HG03280 (cell line): ENCODE measurements at regions not wholly inside any gene's neighbourhood (a gene's known extent, or its start where the extent isn't known, plus 50 kb on each side); places are given as distances from the start of the nearest gene placed in this dataset.
"Not testable (repeated sequence)": the region's sequence is repeated elsewhere in the genome, so short reads cannot be mapped to it uniquely, and the experiment has no call there.

Experiments
- ATAC-seq: cut with Tn5 transposase; IDR thresholded peaks from one replicate; pipeline ENCODE4 v1.9.1; 2021; ENCODE audit warnings: mild to moderate bottlenecking, moderate library complexity; ENCODE audit not compliant: unreplicated experiment

DNA sequence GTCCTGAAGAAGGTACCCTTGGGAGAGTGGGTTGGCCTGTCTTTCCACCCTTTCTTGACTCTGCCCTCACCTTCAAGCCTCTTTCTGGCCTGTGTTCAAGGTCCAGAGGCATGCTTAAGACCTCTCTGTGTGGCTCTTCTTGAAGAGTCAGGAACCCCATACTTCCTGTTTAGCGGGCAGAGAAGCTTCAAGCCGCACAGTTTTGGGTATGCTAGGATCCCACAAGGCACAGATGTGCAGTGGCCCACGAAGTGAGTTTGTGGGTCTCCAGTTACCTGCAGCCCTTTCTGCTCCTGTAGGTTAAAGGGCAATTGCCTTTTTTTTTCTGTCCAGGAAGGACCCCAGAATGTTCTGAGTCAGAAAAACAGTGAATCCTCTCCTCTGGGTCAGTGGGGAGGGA is 87.4 kb upstream of the FCGR1A start:
- not testable (repeated sequence) for ATAC-seq

DNA sequence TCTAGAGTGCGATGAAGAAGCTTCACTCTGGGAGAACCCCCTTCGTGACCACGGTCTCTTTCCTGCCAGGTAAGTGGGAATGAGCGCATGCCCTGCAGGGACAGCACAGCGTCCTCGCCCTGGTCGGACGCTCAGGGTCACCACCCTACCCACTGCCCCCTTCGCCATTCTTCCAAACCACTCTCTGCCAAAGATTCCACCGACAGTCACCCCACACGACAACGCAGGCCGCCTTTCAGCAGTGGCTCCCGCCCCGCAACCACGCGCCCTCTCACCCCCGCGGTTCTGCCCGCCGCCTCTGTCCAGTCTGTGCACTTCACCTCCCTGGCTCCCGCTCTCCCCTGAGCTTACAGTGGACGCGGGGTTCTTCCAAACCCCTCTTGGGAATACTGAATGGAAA is 82.3 kb upstream of the FCGR1A start:
- not testable (repeated sequence) for ATAC-seq

DNA sequence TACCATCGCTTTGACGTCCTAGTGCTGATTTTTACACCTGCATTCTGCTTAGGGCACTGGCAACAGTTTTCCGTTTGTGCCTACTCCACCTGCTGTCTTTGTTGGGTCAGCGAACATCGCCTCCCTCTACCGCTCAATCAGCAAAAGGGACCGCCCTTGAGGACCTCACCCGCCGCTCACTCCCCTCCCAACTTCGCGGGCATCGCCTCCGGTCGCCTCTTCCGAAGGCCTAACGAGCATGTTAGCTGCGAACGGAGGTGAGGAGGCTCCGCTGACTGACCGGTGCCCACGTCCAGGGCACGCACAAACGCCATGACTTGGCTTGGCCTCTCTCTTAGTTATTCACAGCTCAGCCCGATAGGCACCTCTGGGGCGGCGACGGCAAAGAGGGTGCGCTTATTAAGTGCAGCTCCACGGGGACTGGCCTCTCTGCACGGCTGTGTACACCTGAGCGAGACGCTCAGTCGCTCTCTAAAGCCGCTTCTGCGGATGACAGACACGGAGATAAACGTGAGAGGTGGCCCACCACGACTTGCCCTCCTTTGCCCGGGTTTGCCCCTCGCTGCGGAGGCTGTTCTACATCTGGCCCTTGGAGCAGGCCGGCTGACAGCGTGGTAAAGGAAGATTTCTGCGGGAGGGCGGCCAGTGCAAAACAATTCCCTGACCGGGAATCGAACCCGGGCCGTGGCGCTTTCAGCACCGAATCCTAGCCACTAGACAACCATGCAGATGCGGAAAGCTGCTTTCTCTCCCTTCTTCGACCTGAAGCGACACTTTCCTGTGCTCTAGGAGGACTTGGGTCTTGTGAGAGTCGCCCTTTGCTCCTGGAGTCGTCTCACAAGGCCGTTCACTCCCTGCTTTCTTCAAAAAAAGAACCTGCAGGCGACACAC is 81.6 kb upstream of the FCGR1A start:
- ATAC-seq = not testable (repeated sequence)

- peak; percentile 57 for ATAC-seq
Measured at GRCh38 chr1:149708192-149708853, 74.2 kb upstream of the FCGR1A start.

GRCh38 chr1:149711651-149712050 is 70.8 kb upstream of the FCGR1A start:
- ATAC-seq = not testable (repeated sequence)

- ATAC-seq = not testable (repeated sequence)
Measured at GRCh38 chr1:149712154-149712927, 70.2 kb upstream of the FCGR1A start.

GRCh38 chr1:149713513-149713912 is 69.0 kb upstream of the FCGR1A start:
- not testable (repeated sequence) for ATAC-seq

- not testable (repeated sequence) for ATAC-seq
Measured at GRCh38 chr1:149713952-149714351, 68.5 kb upstream of the FCGR1A start.

DNA sequence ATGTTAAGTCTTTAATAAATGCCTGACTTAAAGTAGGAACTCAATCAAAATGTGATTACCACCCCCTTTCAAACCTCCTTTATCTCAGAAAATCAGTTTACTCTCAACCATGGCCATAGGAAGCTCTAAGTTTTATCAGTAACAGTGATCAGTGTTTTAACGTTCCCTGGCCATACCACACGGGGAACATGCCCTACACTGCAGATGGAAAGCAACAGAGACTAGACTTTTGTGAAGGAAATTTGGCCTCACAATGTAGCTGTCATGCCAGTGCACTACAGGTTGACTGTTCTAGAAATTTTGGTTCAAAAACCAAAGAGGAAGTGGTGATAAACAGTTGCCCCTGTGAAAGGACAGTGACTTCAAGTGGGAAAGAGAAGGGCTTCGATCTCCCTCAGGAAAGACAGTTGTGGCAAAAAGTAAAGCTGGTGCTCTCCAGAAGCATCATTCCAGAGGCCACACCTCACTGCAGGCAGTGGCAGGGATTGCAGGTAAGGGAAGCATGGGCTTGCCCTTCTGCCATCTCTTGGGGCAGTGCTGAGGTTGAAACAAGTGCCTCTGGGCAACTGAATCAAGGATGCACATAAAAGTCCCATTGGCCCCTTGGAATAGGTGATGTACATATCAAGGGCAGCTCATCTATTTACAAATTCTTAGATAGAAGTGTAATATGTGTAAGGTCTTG is 57.7 kb upstream of the FCGR1A start:
- ATAC-seq = not testable (repeated sequence)

DNA sequence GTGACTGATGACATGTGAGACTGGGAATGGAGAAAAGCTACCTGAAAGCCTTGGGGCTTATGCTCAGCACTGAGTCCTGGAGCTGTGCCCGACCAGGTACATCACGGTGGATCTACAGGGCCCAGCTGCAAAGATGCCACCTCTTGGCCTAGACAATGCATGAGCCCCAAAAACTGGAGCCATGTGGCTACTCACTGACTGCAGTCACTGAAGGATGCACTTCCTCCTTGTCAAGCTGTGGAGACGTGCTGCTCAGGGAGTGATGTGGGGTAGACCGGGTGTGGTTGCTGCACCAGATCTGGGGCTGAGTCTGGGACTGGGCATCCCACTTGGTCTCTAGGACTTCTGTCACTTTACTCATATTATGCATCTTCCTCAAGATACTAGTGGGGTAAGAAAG is 55.8 kb upstream of the FCGR1A start:
- not testable (repeated sequence) for ATAC-seq

DNA sequence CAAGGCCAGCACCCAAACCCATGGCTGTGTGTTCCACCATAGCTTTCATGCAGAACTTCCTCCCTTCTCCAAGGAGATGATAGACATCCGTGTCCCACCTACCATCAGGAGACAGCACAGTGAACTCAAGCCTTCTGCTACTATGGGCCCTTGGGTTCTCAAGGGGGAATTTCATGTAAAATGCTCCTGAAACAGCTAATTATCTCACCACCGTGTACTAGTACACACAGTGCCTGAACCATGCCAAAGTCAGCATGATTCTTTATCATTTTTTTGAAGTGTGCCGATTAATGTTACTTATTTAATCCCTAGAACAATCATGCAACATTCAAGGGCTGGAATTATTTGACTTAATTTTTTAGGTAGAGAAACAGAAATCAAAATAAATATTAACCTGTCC is 53.9 kb upstream of the FCGR1A start:
- not testable (repeated sequence) for ATAC-seq
